ENCODE measurements at regions not wholly inside any gene's neighbourhood (a gene's known extent, or its start where the extent isn't known, plus 50 kb on each side); places are given as distances from the start of the nearest gene placed in this dataset.
"Not testable (repeated sequence)": the region's sequence is repeated elsewhere in the genome, so short reads cannot be mapped to it uniquely, and the experiment has no call there.

- not testable (repeated sequence) for ATAC-seq; H3K36me3 Mint-ChIP-seq; H3K27me3 Mint-ChIP-seq; DNase-seq (ENCODE audit: low spot score); H3K4me1 Mint-ChIP-seq (ENCODE audit: low read depth in 2 of 2); H3K27ac Mint-ChIP-seq; H3K4me3 Mint-ChIP-seq; H3K9me3 Mint-ChIP-seq
These were observed 1427.3 kb upstream of the SLC10A2 start for GRCh38 chr13:104493502-104493901.

- no peaks in the 10 kb centered on the region for H3K27me3 Mint-ChIP-seq
- H3K27ac Mint-ChIP-seq = no peak overlapping the region
- H3K4me3 Mint-ChIP-seq = no peak overlapping the region
- H3K4me1 Mint-ChIP-seq (ENCODE audit: low read depth in 2 of 2) = no peaks in the 10 kb centered on the region
- ATAC-seq (no peak), DNase-seq (ENCODE audit: low spot score) (no peak)
- H3K36me3 Mint-ChIP-seq = no peaks in the 10 kb centered on the region
- peaks cover 5% of the 10 kb centered on the region for H3K9me3 Mint-ChIP-seq
These were observed 1425.7 kb upstream of the SLC10A2 start for GRCh38 chr13:104491916-104492315.

GRCh38 chr13:104487006-104487405 lies 1420.8 kb upstream of the SLC10A2 start:
- H3K4me1 Mint-ChIP-seq (ENCODE audit: low read depth in 2 of 2) = no peaks in the 10 kb centered on the region
- DNase-seq (ENCODE audit: low spot score) (no peak), ATAC-seq (no peak)
- no peaks in the 10 kb centered on the region for H3K27me3 Mint-ChIP-seq
- peaks cover 3% of the 10 kb centered on the region for H3K9me3 Mint-ChIP-seq
- H3K36me3 Mint-ChIP-seq = no peaks in the 10 kb centered on the region
- no peak overlapping the region for H3K4me3 Mint-ChIP-seq
- H3K27ac Mint-ChIP-seq = no peak overlapping the region

- DNase-seq (ENCODE audit: low spot score) (no peak), ATAC-seq (no peak)
- Mint-ChIP-seq H3K27me3 (no peaks in the 10 kb centered on the region), H3K4me1 (ENCODE audit: low read depth in 2 of 2) (no peaks in the 10 kb centered on the region), H3K36me3 (no peaks in the 10 kb centered on the region), H3K27ac (no peak overlapping the region), H3K9me3 (no peaks in the 10 kb centered on the region), H3K4me3 (no peak overlapping the region)
These were observed 1419.4 kb upstream of the SLC10A2 start for GRCh38 chr13:104485571-104485970.

GRCh38 chr13:104483631-104484030 lies 1417.4 kb upstream of the SLC10A2 start:
- ATAC-seq (no peak), DNase-seq (ENCODE audit: low spot score) (no peak)
- Mint-ChIP-seq H3K27me3 (no peaks in the 10 kb centered on the region), H3K27ac (no peak overlapping the region), H3K4me1 (ENCODE audit: low read depth in 2 of 2) (no peaks in the 10 kb centered on the region), H3K36me3 (no peaks in the 10 kb centered on the region), H3K4me3 (no peak overlapping the region), H3K9me3 (peaks cover 12% of the 10 kb centered on the region)

- H3K9me3 Mint-ChIP-seq = peaks cover 26% of the 10 kb centered on the region
- no peaks in the 10 kb centered on the region for H3K36me3 Mint-ChIP-seq
- H3K4me1 Mint-ChIP-seq (ENCODE audit: low read depth in 2 of 2) = no peaks in the 10 kb centered on the region
- H3K4me3 Mint-ChIP-seq = no peak overlapping the region
- no peak overlapping the region for H3K27ac Mint-ChIP-seq
- DNase-seq (ENCODE audit: low spot score) = no peak
- no peak for ATAC-seq
- no peaks in the 10 kb centered on the region for H3K27me3 Mint-ChIP-seq
These were observed 1411.0 kb upstream of the SLC10A2 start for GRCh38 chr13:104477261-104477660.

GRCh38 chr13:104473936-104474335 lies 1407.7 kb upstream of the SLC10A2 start:
- no peak overlapping the region for H3K27ac Mint-ChIP-seq
- no peak overlapping the region for H3K4me3 Mint-ChIP-seq
- ATAC-seq (no peak), DNase-seq (ENCODE audit: low spot score) (no peak)
- H3K4me1 Mint-ChIP-seq (ENCODE audit: low read depth in 2 of 2) = no peaks in the 10 kb centered on the region
- H3K9me3 Mint-ChIP-seq = peaks cover 23% of the 10 kb centered on the region
- no peaks in the 10 kb centered on the region for H3K27me3 Mint-ChIP-seq
- H3K36me3 Mint-ChIP-seq = no peaks in the 10 kb centered on the region

GRCh38 chr13:104466016-104466415 lies 1399.8 kb upstream of the SLC10A2 start:
- ATAC-seq = no peak
- Mint-ChIP-seq H3K36me3 (peaks cover 12% of the 10 kb centered on the region), H3K27ac (no peak overlapping the region), H3K4me1 (ENCODE audit: low read depth in 2 of 2) (no peaks in the 10 kb centered on the region), H3K4me3 (no peak overlapping the region), H3K9me3 (peaks cover 8% of the 10 kb centered on the region), H3K27me3 (no peaks in the 10 kb centered on the region)
- no peak for DNase-seq (ENCODE audit: low spot score)

GRCh38 chr13:104461049-104461448 lies 1394.8 kb upstream of the SLC10A2 start:
- ATAC-seq (no peak), DNase-seq (ENCODE audit: low spot score) (no peak)
- Mint-ChIP-seq H3K36me3 (peaks cover 12% of the 10 kb centered on the region), H3K4me1 (ENCODE audit: low read depth in 2 of 2) (no peaks in the 10 kb centered on the region), H3K27ac (no peak overlapping the region), H3K4me3 (no peak overlapping the region), H3K27me3 (no peaks in the 10 kb centered on the region), H3K9me3 (peaks cover 10% of the 10 kb centered on the region)

GRCh38 chr13:104460554-104460953 lies 1394.3 kb upstream of the SLC10A2 start:
- Mint-ChIP-seq H3K36me3 (peaks cover 12% of the 10 kb centered on the region), H3K4me1 (ENCODE audit: low read depth in 2 of 2) (no peaks in the 10 kb centered on the region), H3K27me3 (no peaks in the 10 kb centered on the region), H3K9me3 (peaks cover 10% of the 10 kb centered on the region), H3K27ac (no peak overlapping the region), H3K4me3 (no peak overlapping the region)
- DNase-seq (ENCODE audit: low spot score) (no peak), ATAC-seq (no peak)

GRCh38 chr13:104450006-104450405 lies 1383.8 kb upstream of the SLC10A2 start:
- no peak for DNase-seq (ENCODE audit: low spot score)
- Mint-ChIP-seq H3K36me3 (peaks cover 6% of the 10 kb centered on the region), H3K4me1 (ENCODE audit: low read depth in 2 of 2) (no peaks in the 10 kb centered on the region), H3K4me3 (no peak overlapping the region), H3K27ac (no peak overlapping the region), H3K27me3 (no peaks in the 10 kb centered on the region), H3K9me3 (peaks cover 31% of the 10 kb centered on the region)
- no peak for ATAC-seq

GRCh38 chr13:104447348-104447747 lies 1381.1 kb upstream of the SLC10A2 start:
- no peaks in the 10 kb centered on the region for H3K4me1 Mint-ChIP-seq (ENCODE audit: low read depth in 2 of 2)
- no peak for DNase-seq (ENCODE audit: low spot score)
- peaks cover 37% of the 10 kb centered on the region for H3K9me3 Mint-ChIP-seq
- peaks cover 9% of the 10 kb centered on the region for H3K36me3 Mint-ChIP-seq
- no peak for ATAC-seq
- H3K27ac Mint-ChIP-seq = no peak overlapping the region
- H3K27me3 Mint-ChIP-seq = no peaks in the 10 kb centered on the region
- no peak overlapping the region for H3K4me3 Mint-ChIP-seq

GRCh38 chr13:104442536-104442935 lies 1376.3 kb upstream of the SLC10A2 start:
- no peak for ATAC-seq
- Mint-ChIP-seq H3K27me3 (no peaks in the 10 kb centered on the region), H3K4me3 (no peak overlapping the region), H3K9me3 (peaks cover 33% of the 10 kb centered on the region), H3K27ac (no peak overlapping the region), H3K4me1 (ENCODE audit: low read depth in 2 of 2) (no peaks in the 10 kb centered on the region), H3K36me3 (peaks cover 5% of the 10 kb centered on the region)
- DNase-seq (ENCODE audit: low spot score) = no peak

GRCh38 chr13:104436555-104436954 lies 1370.3 kb upstream of the SLC10A2 start:
- ATAC-seq = no peak
- no peaks in the 10 kb centered on the region for H3K4me1 Mint-ChIP-seq (ENCODE audit: low read depth in 2 of 2)
- no peak for DNase-seq (ENCODE audit: low spot score)
- H3K27ac Mint-ChIP-seq = no peak overlapping the region
- no peaks in the 10 kb centered on the region for H3K27me3 Mint-ChIP-seq
- no peak overlapping the region for H3K4me3 Mint-ChIP-seq
- H3K36me3 Mint-ChIP-seq = peaks cover 5% of the 10 kb centered on the region
- H3K9me3 Mint-ChIP-seq = peaks cover 17% of the 10 kb centered on the region

GRCh38 chr13:104431895-104432294 lies 1365.7 kb upstream of the SLC10A2 start:
- Mint-ChIP-seq H3K36me3 (peaks cover 11% of the 10 kb centered on the region), H3K4me1 (ENCODE audit: low read depth in 2 of 2) (no peaks in the 10 kb centered on the region), H3K9me3 (peaks cover 14% of the 10 kb centered on the region), H3K27me3 (no peaks in the 10 kb centered on the region), H3K4me3 (no peak overlapping the region), H3K27ac (no peak overlapping the region)
- DNase-seq (ENCODE audit: low spot score) (no peak), ATAC-seq (no peak)
